ENCODE measurements at regions not wholly inside any gene's neighbourhood (a gene's known extent, or its start where the extent isn't known, plus 50 kb on each side); places are given as distances from the start of the nearest gene placed in this dataset.

- ChIA-PET POLR2A (ENCODE audit: low non-redundant PET) (no interaction called here), CTCF (no interaction called here)
- Histone ChIP-seq H3K36me3 (ENCODE audit: insufficient read depth, low read length, poor library complexity, severe bottlenecking) (no peaks in the 10 kb centered on the region), H3K4me3 (ENCODE audit: low read depth, low read length, poor library complexity, severe bottlenecking) (no peak overlapping the region), H3K27ac (ENCODE audit: low read depth, low read length, poor library complexity, severe bottlenecking) (no peak overlapping the region), H3K27me3 (replicated peaks; ENCODE audit: insufficient read depth, low read depth, low read length, poor library complexity) (no peaks in the 10 kb centered on the region), H3K9me3 (ENCODE audit: low read depth, low read length, poor library complexity, severe bottlenecking) (no peaks in the 10 kb centered on the region), H3K4me1 (ENCODE audit: insufficient read depth, low read length, poor library complexity, severe bottlenecking) (no peaks in the 10 kb centered on the region)
- no peak for TF ChIP-seq EZH2 (IDR thresholded peaks at IDR 0.05; ENCODE audit: borderline replicate concordance, low read depth, low read length, poor library complexity, severe bottlenecking)
- no peak for TF ChIP-seq CTCF (conservative IDR thresholded peaks at IDR 0.05; ENCODE audit: low read depth, low read length)
- intact Hi-C loops (cut with micrococcal nuclease; ENCODE audit: unreplicated experiment), result no loop called here
- BruUV-seq (replicated peaks), result no TSS peak
- DNase-seq (ENCODE audit: low spot score), result no peak
Observed at GRCh38 chr5:58359981-58360380, 99.9 kb downstream of the PLK2 start.

- CTCF ChIA-PET, result no interaction called here
- intact Hi-C loops (cut with micrococcal nuclease; ENCODE audit: unreplicated experiment), result no loop called here
- H3K9me3 ChIP-seq (ENCODE audit: low read depth, low read length, poor library complexity, severe bottlenecking), result no peaks in the 10 kb centered on the region
- no peak for DNase-seq (ENCODE audit: low spot score)
- POLR2A ChIA-PET (ENCODE audit: low non-redundant PET), result no interaction called here
- TF ChIP-seq EZH2 (IDR thresholded peaks at IDR 0.05; ENCODE audit: borderline replicate concordance, low read depth, low read length, poor library complexity, severe bottlenecking), result no peak
- no peak for TF ChIP-seq CTCF (conservative IDR thresholded peaks at IDR 0.05; ENCODE audit: low read depth, low read length)
- H3K27me3 ChIP-seq (replicated peaks; ENCODE audit: insufficient read depth, low read depth, low read length, poor library complexity), result no peaks in the 10 kb centered on the region
- no peak overlapping the region for H3K4me3 ChIP-seq (ENCODE audit: low read depth, low read length, poor library complexity, severe bottlenecking)
- no peaks in the 10 kb centered on the region for H3K4me1 ChIP-seq (ENCODE audit: insufficient read depth, low read length, poor library complexity, severe bottlenecking)
- H3K36me3 ChIP-seq (ENCODE audit: insufficient read depth, low read length, poor library complexity, severe bottlenecking), result no peaks in the 10 kb centered on the region
- BruUV-seq (replicated peaks), result no TSS peak
- no peak overlapping the region for H3K27ac ChIP-seq (ENCODE audit: low read depth, low read length, poor library complexity, severe bottlenecking)
Observed at GRCh38 chr5:58358501-58359178, 101.2 kb downstream of the PLK2 start.

DNA sequence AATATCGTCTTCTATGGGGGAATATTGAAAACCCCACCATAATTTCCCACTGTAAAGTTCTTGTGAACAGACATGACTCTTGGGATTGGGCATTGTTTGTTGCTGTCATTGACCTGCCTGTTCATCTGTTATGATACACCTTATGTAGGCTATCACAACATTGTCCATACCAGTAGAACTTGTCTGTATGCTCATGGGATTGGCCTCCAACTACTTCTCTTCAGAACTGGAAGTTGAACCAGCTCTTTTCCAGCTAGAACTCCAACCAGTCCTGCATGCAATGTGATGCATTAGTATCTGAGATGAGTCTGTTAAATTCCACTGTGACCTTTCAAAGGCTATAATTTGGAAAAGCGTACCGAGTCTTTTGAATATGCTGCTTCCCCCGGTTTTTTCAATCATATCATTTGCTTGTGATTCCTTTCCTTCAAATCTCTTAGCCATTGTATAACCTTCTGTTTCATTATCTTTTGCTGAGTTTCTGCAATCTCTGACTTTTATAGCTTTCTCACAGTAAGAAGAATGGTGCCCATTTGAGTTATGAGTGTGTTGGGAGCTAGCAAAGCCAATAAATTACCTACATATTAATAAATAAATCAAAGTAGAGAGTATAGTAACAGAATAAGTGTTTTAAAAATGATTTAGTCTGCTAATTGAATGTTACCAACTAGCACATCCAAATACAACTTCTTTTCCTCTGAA is 101.9 kb downstream of the PLK2 start:
- DNase-seq (ENCODE audit: low spot score), result no peak
- ChIA-PET POLR2A (ENCODE audit: low non-redundant PET) (no interaction called here), CTCF (no interaction called here)
- Histone ChIP-seq H3K9me3 (ENCODE audit: low read depth, low read length, poor library complexity, severe bottlenecking) (no peaks in the 10 kb centered on the region), H3K4me3 (ENCODE audit: low read depth, low read length, poor library complexity, severe bottlenecking) (no peak overlapping the region), H3K27ac (ENCODE audit: low read depth, low read length, poor library complexity, severe bottlenecking) (no peak overlapping the region), H3K4me1 (ENCODE audit: insufficient read depth, low read length, poor library complexity, severe bottlenecking) (no peaks in the 10 kb centered on the region), H3K36me3 (ENCODE audit: insufficient read depth, low read length, poor library complexity, severe bottlenecking) (no peaks in the 10 kb centered on the region), H3K27me3 (replicated peaks; ENCODE audit: insufficient read depth, low read depth, low read length, poor library complexity) (no peaks in the 10 kb centered on the region)
- TF ChIP-seq EZH2 (IDR thresholded peaks at IDR 0.05; ENCODE audit: borderline replicate concordance, low read depth, low read length, poor library complexity, severe bottlenecking) (no peak), CTCF (conservative IDR thresholded peaks at IDR 0.05; ENCODE audit: low read depth, low read length) (no peak)
- intact Hi-C loops (cut with micrococcal nuclease; ENCODE audit: unreplicated experiment), result no loop called here
- no TSS peak for BruUV-seq (replicated peaks)
